GM12878 (cell line): ENCODE measurements at regions not wholly inside any gene's neighbourhood (a gene's known extent, or its start where the extent isn't known, plus 50 kb on each side); places are given as distances from the start of the nearest gene placed in this dataset.

ENCODE experiments used
- ATAC-seq: fragments of 200-7000 bp; cut with Tn5 transposase; 3 replicates; pipeline ENCODE4 v1.9.1; 2020; ENCODE audit warnings: mild to moderate bottlenecking, moderate library complexity
- BruUV-seq: library from RNA; stranded (reverse); fragments of 400-500 nt; replicated peaks from 2 replicates; lab custom pipeline; 2021; lab: Mats Ljungman, UMichigan
- CTCF ChIA-PET: fragments of 300-600 bp; sonication (Branson Sonifier 250); formaldehyde crosslinking; extraction: SDS; loops from one replicate; lab custom pipeline; 2021; ENCODE audit warnings: inconsistent platforms; lab: Yijun Ruan, JAX
- POLR2A ChIA-PET: fragments of 350-600 bp; formaldehyde crosslinking; extraction: SDS; loops from one replicate; lab custom pipeline; 2021; ENCODE audit warnings: inconsistent platforms; lab: Charles Lee
- RAD21 ChIA-PET: fragments of 300-600 bp; sonication (Branson Sonifier 250); formaldehyde crosslinking; loops from one replicate; lab custom pipeline; 2023; ENCODE audit warnings: antibody characterized with exemption; ENCODE audit not compliant: unreplicated experiment; lab: Charles Lee
- SMC1A ChIA-PET: fragments of 300-600 bp; sonication (Branson Sonifier 250); formaldehyde crosslinking; loops from one replicate; lab custom pipeline; 2023; ENCODE audit not compliant: unreplicated experiment, uncharacterized antibody; lab: Charles Lee
- DNase-seq: peaks from one replicate; pipeline ENCODE4 v3.0.0-alpha.2; 2011; ENCODE audit warnings: low read depth, low spot score
- FAIRE-seq: peaks from 3 replicates; lab custom pipeline; 2011; peaks lifted over from hg19 to GRCh38; lab: Jason Lieb, UNC
- H2AFZ ChIP-seq: 2 replicates; pipeline ENCODE4 v1.6.0; 2011; ENCODE audit warnings: low read depth, low read length, control low read depth; ENCODE audit not compliant: control insufficient read depth
- H3K27ac ChIP-seq: 2 replicates; pipeline ENCODE4 v1.5.1; 2011; ENCODE audit warnings: control low read depth; ENCODE audit not compliant: control insufficient read depth, insufficient read depth
- H3K27me3 ChIP-seq, 2 experiments: replicated peaks in 1 of 2; 2 replicates each; pipeline versions ENCODE4 v1.6.0 to v1.6.1; 2011; ENCODE audit warnings: low read length in 1 of 2; ENCODE audit not compliant: control insufficient read depth in 2 of 2, insufficient read depth in 2 of 2
- H3K36me3 ChIP-seq, 2 experiments: 2 replicates each; pipeline ENCODE4 v1.5.1; 2011; ENCODE audit warnings: low read length in 1 of 2; ENCODE audit not compliant: control insufficient read depth in 2 of 2, insufficient read depth in 2 of 2
- H3K4me1 ChIP-seq: 2 replicates; pipeline ENCODE4 v1.6.1; 2011; ENCODE audit warnings: mild to moderate bottlenecking, low read length, moderate library complexity, mixed read lengths; ENCODE audit not compliant: control insufficient read depth, insufficient read depth
- H3K4me2 ChIP-seq: 2 replicates; pipeline ENCODE4 v1.6.0; 2011; ENCODE audit warnings: control low read depth; ENCODE audit not compliant: control insufficient read depth, insufficient read depth
- H3K4me3 ChIP-seq: fragments of 200-600 bp; sonication (generic); 2 replicates; pipeline ENCODE4 v1.5.1; 2016
- H3K79me2 ChIP-seq: 2 replicates; pipeline ENCODE4 v1.6.0; 2011; ENCODE audit warnings: low read length; ENCODE audit not compliant: control insufficient read depth, insufficient read depth
- H3K9ac ChIP-seq: 2 replicates; pipeline ENCODE4 v1.8.0; 2011; ENCODE audit warnings: low read length, control low read depth, mixed read lengths; ENCODE audit not compliant: control insufficient read depth, insufficient read depth
- H3K9me3 ChIP-seq: replicated peaks from 3 replicates; pipeline ENCODE4 v1.5.1; 2011; ENCODE audit warnings: mild to moderate bottlenecking, low read length; ENCODE audit not compliant: control insufficient read depth, insufficient read depth
- H4K20me1 ChIP-seq: 2 replicates; pipeline ENCODE4 v1.6.0; 2011; ENCODE audit not compliant: control insufficient read depth, insufficient read depth
- ASH2L ChIP-seq: fragments of 300-600, 200-600 bp; sonication (generic); IDR thresholded peaks from 2 replicates; pipeline ENCODE4 v1.6.1; 2017; ENCODE audit warnings: low read depth, mild to moderate bottlenecking, borderline replicate concordance
- CBX5 ChIP-seq: sonication (generic); IDR thresholded peaks from 2 replicates; pipeline ENCODE4 v1.6.1; 2016; ENCODE audit warnings: low read depth, moderate library complexity, mild to moderate bottlenecking, inconsistent platforms
- KAT2A ChIP-seq: conservative IDR thresholded peaks from 2 replicates; pipeline ENCODE4 v1.6.1; 2011; ENCODE audit warnings: low read depth, low read length; ENCODE audit not compliant: control insufficient read depth
- POLR2AphosphoS2 ChIP-seq: IDR thresholded peaks from 2 replicates; pipeline ENCODE4 v1.6.1; 2011; ENCODE audit warnings: low read depth, mild to moderate bottlenecking, low read length, improper control_type of control experiment, moderate library complexity
- RFX5 ChIP-seq: IDR thresholded peaks from 2 replicates; pipeline ENCODE4 v1.6.1; 2011; ENCODE audit warnings: low read depth, low read length, improper control_type of control experiment
- TCF3 ChIP-seq: IDR thresholded peaks from 2 replicates; pipeline ENCODE4 v1.6.1; 2012; ENCODE audit warnings: low read depth, mild to moderate bottlenecking, low read length, borderline replicate concordance; ENCODE audit not compliant: insufficient read depth
- USF1 ChIP-seq: IDR thresholded peaks from 2 replicates; pipeline ENCODE4 v1.6.1; 2011; ENCODE audit warnings: borderline replicate concordance, low read depth, mild to moderate bottlenecking, moderate library complexity, mixed read lengths, low read length; ENCODE audit not compliant: insufficient read depth; ENCODE audit errors: extremely low read length
- WGBS: methylation state at CpG from one replicate; pipeline ENCODE4 v1.1.6; 2016; ENCODE audit warnings: low lambda C conversion rate; ENCODE audit not compliant: insufficient replicate concordance, insufficient coverage; ENCODE audit errors: missing lambda C conversion rate; 5-methylcytosine and 5-hydroxymethylcytosine counted together
- in situ Hi-C: fragments of 300-500 bp; cut with MboI; formaldehyde crosslinking; loops from 9 replicates; pipeline ENCODE4 v1.14.3; 2018; ENCODE audit warnings: mixed read lengths
- intact Hi-C: fragments of 100-400 bp; cut with micrococcal nuclease; formaldehyde crosslinking; loops from one replicate; pipeline ENCODE4 v1.14.2; 2022; ENCODE audit not compliant: unreplicated experiment
- TF ChIP-seq, protein P1 (sequence below): IDR thresholded peaks from 2 replicates; pipeline ENCODE4 v1.6.1; 2011; ENCODE audit warnings: borderline replicate concordance, low read depth, mild to moderate bottlenecking, moderate library complexity, low read length; ENCODE audit not compliant: insufficient read depth, poor library complexity, severe bottlenecking
- TF ChIP-seq, protein P2 (sequence below): fragments of 450-650 bp; IDR thresholded peaks from 2 replicates; pipeline ENCODE4 v1.6.1; 2017; ENCODE audit warnings: mild to moderate bottlenecking, moderate library complexity

DNA sequence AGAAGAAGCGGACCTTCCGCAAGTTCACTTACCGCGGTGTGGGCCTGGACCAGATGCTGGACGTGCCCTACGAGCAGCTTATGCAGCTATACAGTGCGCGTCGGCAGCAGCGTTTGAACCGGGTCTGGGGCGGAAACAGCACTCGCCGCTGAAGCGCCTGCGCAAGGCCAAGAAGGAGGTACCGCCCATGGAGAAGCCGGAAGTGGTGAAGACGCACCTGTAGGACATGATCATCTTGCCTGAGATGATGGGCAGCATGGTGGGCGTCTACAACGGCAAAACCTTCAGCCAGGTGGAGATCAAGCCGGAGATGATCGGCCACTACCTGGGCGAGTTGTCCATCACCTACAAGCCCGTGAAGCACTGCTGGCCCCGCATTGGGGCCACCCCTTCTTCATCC is 390.4 kb upstream of the MEIS2 start:
- SMC1A ChIA-PET = no interaction called here
- Histone ChIP-seq H3K9ac (no peak overlapping the region), H2AFZ (no peak overlapping the region), H3K27ac (no peak overlapping the region), H3K4me1 (no peaks in the 10 kb centered on the region), H3K79me2 (no peaks in the 10 kb centered on the region), H3K27me3 (no peaks in the 10 kb centered on the region), H3K36me3 (no peaks in the 10 kb centered on the region), H3K9me3 (no peaks in the 10 kb centered on the region; the same call in 2 of the 3 replicates), H3K4me3 (no peak overlapping the region)
- WGBS = 65% methylated on average over 26 of the region's 26 CpGs
- ATAC-seq = no peak
- POLR2A ChIA-PET = interaction anchor here (0.6 kb wide), 1 partner anchor 181 kb away, joined by 6 read pairs; no protein-coding TSS in a partner anchor
- no peak for FAIRE-seq
- RAD21 ChIA-PET = no interaction called here
- DNase-seq = no peak
- in situ Hi-C loops = no loop called here
- TF ChIP-seq POLR2AphosphoS2 = no peak
- TF ChIP-seq, all 136 proteins: peak for 0
- CTCF ChIA-PET = no interaction called here
- H4K20me1 ChIP-seq = no peaks in the 10 kb centered on the region
- intact Hi-C loops = no loop called here
- no TSS peak for BruUV-seq
- H3K4me2 ChIP-seq = no peak overlapping the region

GRCh38 chr15:37516621-37517020 is 416.3 kb upstream of the MEIS2 start:
- no peaks in the 10 kb centered on the region for H3K9me3 ChIP-seq
- no peak overlapping the region for H3K27ac ChIP-seq
- no peaks in the 10 kb centered on the region for H3K4me1 ChIP-seq
- DNase-seq (no peak), FAIRE-seq (no peak), ATAC-seq (no peak)
- H3K27me3 ChIP-seq = no peaks in the 10 kb centered on the region
- ChIA-PET POLR2A (no interaction called here), RAD21 (no interaction called here), SMC1A (no interaction called here), CTCF (no interaction called here)
- H3K4me2 ChIP-seq = no peak overlapping the region
- no peaks in the 10 kb centered on the region for H4K20me1 ChIP-seq
- no peak overlapping the region for H3K9ac ChIP-seq
- H3K4me3 ChIP-seq = no peak overlapping the region
- H3K79me2 ChIP-seq = no peaks in the 10 kb centered on the region
- no peaks in the 10 kb centered on the region for H3K36me3 ChIP-seq
- intact Hi-C loops (no loop called here), in situ Hi-C loops (no loop called here)
- BruUV-seq = no TSS peak
- H2AFZ ChIP-seq = no peak overlapping the region
- WGBS = 10% methylated on average over 3 of the region's 3 CpGs
- no peak for TF ChIP-seq RFX5
- no peak for TF ChIP-seq TCF3
- no peak for TF ChIP-seq USF1
- TF ChIP-seq, protein P1, sequence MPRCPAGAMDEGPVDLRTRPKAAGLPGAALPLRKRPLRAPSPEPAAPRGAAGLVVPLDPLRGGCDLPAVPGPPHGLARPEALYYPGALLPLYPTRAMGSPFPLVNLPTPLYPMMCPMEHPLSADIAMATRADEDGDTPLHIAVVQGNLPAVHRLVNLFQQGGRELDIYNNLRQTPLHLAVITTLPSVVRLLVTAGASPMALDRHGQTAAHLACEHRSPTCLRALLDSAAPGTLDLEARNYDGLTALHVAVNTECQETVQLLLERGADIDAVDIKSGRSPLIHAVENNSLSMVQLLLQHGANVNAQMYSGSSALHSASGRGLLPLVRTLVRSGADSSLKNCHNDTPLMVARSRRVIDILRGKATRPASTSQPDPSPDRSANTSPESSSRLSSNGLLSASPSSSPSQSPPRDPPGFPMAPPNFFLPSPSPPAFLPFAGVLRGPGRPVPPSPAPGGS = no peak
- no peak for TF ChIP-seq CBX5
- no peak for TF ChIP-seq KAT2A
- TF ChIP-seq, protein P2, sequence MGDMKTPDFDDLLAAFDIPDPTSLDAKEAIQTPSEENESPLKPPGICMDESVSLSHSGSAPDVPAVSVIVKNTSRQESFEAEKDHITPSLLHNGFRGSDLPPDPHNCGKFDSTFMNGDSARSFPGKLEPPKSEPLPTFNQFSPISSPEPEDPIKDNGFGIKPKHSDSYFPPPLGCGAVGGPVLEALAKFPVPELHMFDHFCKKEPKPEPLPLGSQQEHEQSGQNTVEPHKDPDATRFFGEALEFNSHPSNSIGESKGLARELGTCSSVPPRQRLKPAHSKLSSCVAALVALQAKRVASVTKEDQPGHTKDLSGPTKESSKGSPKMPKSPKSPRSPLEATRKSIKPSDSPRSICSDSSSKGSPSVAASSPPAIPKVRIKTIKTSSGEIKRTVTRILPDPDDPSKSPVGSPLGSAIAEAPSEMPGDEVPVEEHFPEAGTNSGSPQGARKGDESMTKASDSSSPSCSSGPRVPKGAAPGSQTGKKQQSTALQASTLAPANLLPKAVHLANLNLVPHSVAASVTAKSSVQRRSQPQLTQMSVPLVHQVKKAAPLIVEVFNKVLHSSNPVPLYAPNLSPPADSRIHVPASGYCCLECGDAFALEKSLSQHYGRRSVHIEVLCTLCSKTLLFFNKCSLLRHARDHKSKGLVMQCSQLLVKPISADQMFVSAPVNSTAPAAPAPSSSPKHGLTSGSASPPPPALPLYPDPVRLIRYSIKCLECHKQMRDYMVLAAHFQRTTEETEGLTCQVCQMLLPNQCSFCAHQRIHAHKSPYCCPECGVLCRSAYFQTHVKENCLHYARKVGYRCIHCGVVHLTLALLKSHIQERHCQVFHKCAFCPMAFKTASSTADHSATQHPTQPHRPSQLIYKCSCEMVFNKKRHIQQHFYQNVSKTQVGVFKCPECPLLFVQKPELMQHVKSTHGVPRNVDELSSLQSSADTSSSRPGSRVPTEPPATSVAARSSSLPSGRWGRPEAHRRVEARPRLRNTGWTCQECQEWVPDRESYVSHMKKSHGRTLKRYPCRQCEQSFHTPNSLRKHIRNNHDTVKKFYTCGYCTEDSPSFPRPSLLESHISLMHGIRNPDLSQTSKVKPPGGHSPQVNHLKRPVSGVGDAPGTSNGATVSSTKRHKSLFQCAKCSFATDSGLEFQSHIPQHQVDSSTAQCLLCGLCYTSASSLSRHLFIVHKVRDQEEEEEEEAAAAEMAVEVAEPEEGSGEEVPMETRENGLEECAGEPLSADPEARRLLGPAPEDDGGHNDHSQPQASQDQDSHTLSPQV = no peak
- no peak for TF ChIP-seq ASH2L
